NB4 (cell line): ENCODE measurements at regions not wholly inside any gene's neighbourhood (a gene's known extent, or its start where the extent isn't known, plus 50 kb on each side); places are given as distances from the start of the nearest gene placed in this dataset.
"Not testable (repeated sequence)": the region's sequence is repeated elsewhere in the genome, so short reads cannot be mapped to it uniquely, and the experiment has no call there.

ENCODE experiments used
- DNase-seq: peaks from one replicate; pipeline ENCODE4 v3.0.0; 2010; ENCODE audit warnings: low read depth
- H3K4me3 ChIP-seq: one replicate; pipeline ENCODE4 v1.5.1; 2011; ENCODE audit warnings: mild to moderate bottlenecking, low read depth, low read length, moderate library complexity
- CTCF ChIP-seq: IDR thresholded peaks from one replicate; pipeline ENCODE4 v1.5.1; 2012; ENCODE audit warnings: low read depth, low read length
- MAX ChIP-seq: IDR thresholded peaks from 2 replicates; pipeline ENCODE4 v1.6.1; 2011; ENCODE audit warnings: low read depth, low read length
- MYC ChIP-seq: IDR thresholded peaks from 2 replicates; pipeline ENCODE4 v1.6.1; 2011; ENCODE audit warnings: low read depth, low read length
- POLR2A ChIP-seq: IDR thresholded peaks from 2 replicates; pipeline ENCODE4 v1.6.1; 2011; ENCODE audit warnings: mild to moderate bottlenecking; ENCODE audit not compliant: insufficient read length; ENCODE audit errors: extremely low read depth

GRCh38 chr4:97404876-97405523 is 738.3 kb downstream of the STPG2 start:
- DNase-seq: no peak
- TF ChIP-seq POLR2A: no peak
- no peak for TF ChIP-seq CTCF
- no peak for TF ChIP-seq MYC
- no peak for TF ChIP-seq MAX
- H3K4me3 ChIP-seq: no peak overlapping the region

GRCh38 chr4:97411356-97411755 is 731.9 kb downstream of the STPG2 start:
- no peak for DNase-seq
- no peak overlapping the region for H3K4me3 ChIP-seq
- TF ChIP-seq MAX: no peak
- no peak for TF ChIP-seq MYC
- no peak for TF ChIP-seq POLR2A
- no peak for TF ChIP-seq CTCF

GRCh38 chr4:97412331-97412730 is 730.9 kb downstream of the STPG2 start:
- TF ChIP-seq MYC (no peak), CTCF (no peak), MAX (no peak), POLR2A (no peak)
- H3K4me3 ChIP-seq: no peak overlapping the region
- no peak for DNase-seq

- H3K4me3 ChIP-seq: no peak overlapping the region
- TF ChIP-seq MYC: no peak
- no peak for TF ChIP-seq MAX
- TF ChIP-seq CTCF: no peak
- TF ChIP-seq POLR2A: no peak
- DNase-seq: no peak
These were observed 729.1 kb downstream of the STPG2 start for GRCh38 chr4:97414161-97414560.

GRCh38 chr4:97432551-97432950 is 710.7 kb downstream of the STPG2 start:
- no peak for DNase-seq
- TF ChIP-seq POLR2A: no peak
- no peak for TF ChIP-seq MYC
- no peak for TF ChIP-seq MAX
- TF ChIP-seq CTCF: no peak
- no peak overlapping the region for H3K4me3 ChIP-seq

GRCh38 chr4:97437998-97438705 is 705.1 kb downstream of the STPG2 start:
- not testable (repeated sequence) for H3K4me3 ChIP-seq, DNase-seq
